ENCODE measurements at regions not wholly inside any gene's neighbourhood (a gene's known extent, or its start where the extent isn't known, plus 50 kb on each side); places are given as distances from the start of the nearest gene placed in this dataset.

DNA sequence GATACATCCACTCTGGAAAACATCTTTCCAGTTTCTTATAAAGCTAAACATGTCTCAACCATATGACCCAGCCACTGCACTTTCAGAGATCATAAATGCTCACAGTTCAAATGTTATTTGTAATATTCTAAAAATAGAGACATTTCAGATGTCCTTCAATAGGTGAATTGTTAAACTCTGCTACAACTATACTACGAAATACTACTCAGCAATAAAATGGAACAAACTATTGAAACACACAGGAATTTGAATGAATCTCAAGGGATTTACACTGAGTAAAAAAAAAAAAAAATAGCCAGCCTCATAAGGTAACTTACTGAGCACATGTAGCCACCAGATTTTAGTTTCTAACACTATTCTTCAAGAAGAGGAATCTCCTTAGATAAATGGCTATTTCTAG, 253.9 kb downstream of the PCDH18 start:
- Mint-ChIP-seq H3K4me1 (no peaks in the 10 kb centered on the region), H3K27me3 (ENCODE audit: low read depth) (no peaks in the 10 kb centered on the region), H3K4me3 (no peak overlapping the region), H3K27ac (ENCODE audit: unreplicated experiment) (no peak overlapping the region), H3K9me3 (no peaks in the 10 kb centered on the region), H3K36me3 (ENCODE audit: low read depth) (no peaks in the 10 kb centered on the region)
- TF ChIP-seq, protein P1, sequence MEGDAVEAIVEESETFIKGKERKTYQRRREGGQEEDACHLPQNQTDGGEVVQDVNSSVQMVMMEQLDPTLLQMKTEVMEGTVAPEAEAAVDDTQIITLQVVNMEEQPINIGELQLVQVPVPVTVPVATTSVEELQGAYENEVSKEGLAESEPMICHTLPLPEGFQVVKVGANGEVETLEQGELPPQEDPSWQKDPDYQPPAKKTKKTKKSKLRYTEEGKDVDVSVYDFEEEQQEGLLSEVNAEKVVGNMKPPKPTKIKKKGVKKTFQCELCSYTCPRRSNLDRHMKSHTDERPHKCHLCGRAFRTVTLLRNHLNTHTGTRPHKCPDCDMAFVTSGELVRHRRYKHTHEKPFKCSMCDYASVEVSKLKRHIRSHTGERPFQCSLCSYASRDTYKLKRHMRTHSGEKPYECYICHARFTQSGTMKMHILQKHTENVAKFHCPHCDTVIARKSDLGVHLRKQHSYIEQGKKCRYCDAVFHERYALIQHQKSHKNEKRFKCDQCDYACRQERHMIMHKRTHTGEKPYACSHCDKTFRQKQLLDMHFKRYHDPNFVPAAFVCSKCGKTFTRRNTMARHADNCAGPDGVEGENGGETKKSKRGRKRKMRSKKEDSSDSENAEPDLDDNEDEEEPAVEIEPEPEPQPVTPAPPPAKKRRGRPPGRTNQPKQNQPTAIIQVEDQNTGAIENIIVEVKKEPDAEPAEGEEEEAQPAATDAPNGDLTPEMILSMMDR (conservative IDR thresholded peaks at IDR 0.05): no peak
- DNase-seq (ENCODE audit: low read depth, low spot score): no peak

- H3K9me3 Mint-ChIP-seq: peaks cover 3% of the 10 kb centered on the region
- TF ChIP-seq, protein P1 (conservative IDR thresholded peaks at IDR 0.05): no peak
- DNase-seq (ENCODE audit: low read depth, low spot score): no peak
- no peak overlapping the region for H3K4me3 Mint-ChIP-seq
- no peaks in the 10 kb centered on the region for H3K27me3 Mint-ChIP-seq (ENCODE audit: low read depth)
- no peak overlapping the region for H3K27ac Mint-ChIP-seq (ENCODE audit: unreplicated experiment)
- no peaks in the 10 kb centered on the region for H3K4me1 Mint-ChIP-seq
- H3K36me3 Mint-ChIP-seq (ENCODE audit: low read depth): no peaks in the 10 kb centered on the region
Measured at GRCh38 chr4:137274404-137274803, 257.9 kb downstream of the PCDH18 start.

GRCh38 chr4:137267024-137267423, 265.3 kb downstream of the PCDH18 start:
- Mint-ChIP-seq H3K9me3 (peaks cover 3% of the 10 kb centered on the region), H3K27ac (ENCODE audit: unreplicated experiment) (no peak overlapping the region), H3K4me3 (no peak overlapping the region), H3K27me3 (ENCODE audit: low read depth) (no peaks in the 10 kb centered on the region), H3K4me1 (no peaks in the 10 kb centered on the region), H3K36me3 (ENCODE audit: low read depth) (no peaks in the 10 kb centered on the region)
- TF ChIP-seq, protein P1 (conservative IDR thresholded peaks at IDR 0.05): no peak
- DNase-seq (ENCODE audit: low read depth, low spot score): no peak

DNA sequence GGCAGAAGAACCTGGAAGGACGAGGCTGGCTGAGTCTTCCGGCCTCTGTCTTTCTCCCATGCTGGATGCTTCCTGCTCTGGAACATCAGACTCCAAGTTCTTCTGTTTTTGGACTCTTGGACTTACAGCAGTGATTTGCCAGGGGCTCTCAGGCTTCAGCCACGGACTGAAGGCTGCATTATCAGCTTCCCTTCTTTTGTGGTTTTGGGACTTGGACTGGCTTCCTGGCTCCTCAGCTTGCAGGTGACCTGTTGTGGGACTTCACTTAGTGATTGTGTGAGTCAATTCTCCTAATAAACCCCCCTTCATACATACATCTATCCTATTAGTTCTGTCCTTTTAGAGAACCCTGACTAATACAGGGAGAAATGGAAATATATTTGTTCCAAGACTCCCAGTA, 265.8 kb downstream of the PCDH18 start:
- H3K4me3 Mint-ChIP-seq: no peak overlapping the region
- no peaks in the 10 kb centered on the region for H3K27me3 Mint-ChIP-seq (ENCODE audit: low read depth)
- TF ChIP-seq, protein P1 (conservative IDR thresholded peaks at IDR 0.05): no peak
- no peak for DNase-seq (ENCODE audit: low read depth, low spot score)
- H3K27ac Mint-ChIP-seq (ENCODE audit: unreplicated experiment): no peak overlapping the region
- H3K36me3 Mint-ChIP-seq (ENCODE audit: low read depth): no peaks in the 10 kb centered on the region
- H3K9me3 Mint-ChIP-seq: no peaks in the 10 kb centered on the region
- H3K4me1 Mint-ChIP-seq: no peaks in the 10 kb centered on the region

GRCh38 chr4:137263206-137263605, 269.1 kb downstream of the PCDH18 start:
- Mint-ChIP-seq H3K4me3 (no peak overlapping the region), H3K27me3 (ENCODE audit: low read depth) (no peaks in the 10 kb centered on the region), H3K27ac (ENCODE audit: unreplicated experiment) (no peak overlapping the region), H3K4me1 (no peaks in the 10 kb centered on the region), H3K36me3 (ENCODE audit: low read depth) (no peaks in the 10 kb centered on the region), H3K9me3 (no peaks in the 10 kb centered on the region)
- no peak for DNase-seq (ENCODE audit: low read depth, low spot score)
- TF ChIP-seq, protein P1 (conservative IDR thresholded peaks at IDR 0.05): no peak

GRCh38 chr4:137253949-137254348, 278.3 kb downstream of the PCDH18 start:
- TF ChIP-seq, protein P1 (conservative IDR thresholded peaks at IDR 0.05): no peak
- Mint-ChIP-seq H3K9me3 (no peaks in the 10 kb centered on the region), H3K27ac (ENCODE audit: unreplicated experiment) (no peak overlapping the region), H3K27me3 (ENCODE audit: low read depth) (no peaks in the 10 kb centered on the region), H3K4me3 (no peak overlapping the region), H3K36me3 (ENCODE audit: low read depth) (no peaks in the 10 kb centered on the region), H3K4me1 (peaks cover 3% of the 10 kb centered on the region)
- no peak for DNase-seq (ENCODE audit: low read depth, low spot score)
